ENCODE measurements at regions not wholly inside any gene's neighbourhood (a gene's known extent, or its start where the extent isn't known, plus 50 kb on each side); places are given as distances from the start of the nearest gene placed in this dataset.
A peak's percentile ranks its signal among the peaks of the same experiment; 100 is the strongest.

GRCh38 chr4:81914623-81915022 lies 442.9 kb upstream of the RASGEF1B start:
- Histone ChIP-seq H2AFZ (ENCODE audit: low read length) (no peak overlapping the region), H3K4me2 (ENCODE audit: low read length) (no peak overlapping the region)

GRCh38 chr4:81913427-81913879 lies 441.7 kb upstream of the RASGEF1B start:
- Histone ChIP-seq H3F3A (ENCODE audit: insufficient read depth, low read length) (no peaks in the 10 kb centered on the region), H3K79me2 (ENCODE audit: insufficient read depth, low read length) (no peaks in the 10 kb centered on the region), H3K36me3 (ENCODE audit: insufficient read depth, low read length) (no peaks in the 10 kb centered on the region), H3K9me3 (ENCODE audit: low read length) (no peaks in the 10 kb centered on the region), H3K4me3 (ENCODE audit: low read depth, low read length, poor library complexity, severe bottlenecking) (no peak overlapping the region), H4K20me1 (ENCODE audit: insufficient read depth, low read length) (no peaks in the 10 kb centered on the region), H3K4me2 (ENCODE audit: low read length) (no peak overlapping the region), H3K27me3 (ENCODE audit: insufficient read depth, low read length) (no peaks in the 10 kb centered on the region), H3K9ac (ENCODE audit: low read length) (no peak overlapping the region), H3K4me1 (ENCODE audit: insufficient read depth, low read length, severe bottlenecking) (peaks cover 4% of the 10 kb centered on the region), H3K9me2 (ENCODE audit: low read depth, low read length) (no peaks in the 10 kb centered on the region), H2AFZ (ENCODE audit: low read length) (no peak overlapping the region), H3K27ac (ENCODE audit: low read depth, low read length, poor library complexity, severe bottlenecking) (no peak overlapping the region)
- TF ChIP-seq EZH2 (IDR thresholded peaks at IDR 0.05; ENCODE audit: borderline replicate concordance, low read length), result no peak
- peak; percentile 83 for TF ChIP-seq CTCF (IDR thresholded peaks at IDR 0.05; ENCODE audit: low read length)

More at GRCh38 chr4:81914623-81915022, 442.9 kb upstream of the RASGEF1B start:
- no peaks in the 10 kb centered on the region for H3K36me3 ChIP-seq (ENCODE audit: insufficient read depth, low read length)
- H3K79me2 ChIP-seq (ENCODE audit: insufficient read depth, low read length), result no peaks in the 10 kb centered on the region
- no peaks in the 10 kb centered on the region for H3K27me3 ChIP-seq (ENCODE audit: insufficient read depth, low read length)
- H3K9ac ChIP-seq (ENCODE audit: low read length), result no peak overlapping the region
- no peak overlapping the region for H3K27ac ChIP-seq (ENCODE audit: low read depth, low read length, poor library complexity, severe bottlenecking)
- no peaks in the 10 kb centered on the region for H3K9me3 ChIP-seq (ENCODE audit: low read length)
- no peaks in the 10 kb centered on the region for H4K20me1 ChIP-seq (ENCODE audit: insufficient read depth, low read length)
- H3K9me2 ChIP-seq (ENCODE audit: low read depth, low read length), result no peaks in the 10 kb centered on the region
- peaks cover 4% of the 10 kb centered on the region for H3K4me1 ChIP-seq (ENCODE audit: insufficient read depth, low read length, severe bottlenecking)
- no peak overlapping the region for H3K4me3 ChIP-seq (ENCODE audit: low read depth, low read length, poor library complexity, severe bottlenecking)
- TF ChIP-seq EZH2 (IDR thresholded peaks at IDR 0.05; ENCODE audit: borderline replicate concordance, low read length) (no peak), CTCF (IDR thresholded peaks at IDR 0.05; ENCODE audit: low read length) (no peak)
- no peaks in the 10 kb centered on the region for H3F3A ChIP-seq (ENCODE audit: insufficient read depth, low read length)

- H2AFZ ChIP-seq (ENCODE audit: low read length), result no peak overlapping the region
- H3K79me2 ChIP-seq (ENCODE audit: insufficient read depth, low read length), result no peaks in the 10 kb centered on the region
- TF ChIP-seq EZH2 (IDR thresholded peaks at IDR 0.05; ENCODE audit: borderline replicate concordance, low read length) (no peak), CTCF (IDR thresholded peaks at IDR 0.05; ENCODE audit: low read length) (no peak)
- no peak overlapping the region for H3K4me2 ChIP-seq (ENCODE audit: low read length)
- H3K36me3 ChIP-seq (ENCODE audit: insufficient read depth, low read length), result no peaks in the 10 kb centered on the region
- H3K27ac ChIP-seq (ENCODE audit: low read depth, low read length, poor library complexity, severe bottlenecking), result no peak overlapping the region
- H3K9me2 ChIP-seq (ENCODE audit: low read depth, low read length), result no peaks in the 10 kb centered on the region
- H3K27me3 ChIP-seq (ENCODE audit: insufficient read depth, low read length), result no peaks in the 10 kb centered on the region
- H4K20me1 ChIP-seq (ENCODE audit: insufficient read depth, low read length), result no peaks in the 10 kb centered on the region
- no peak overlapping the region for H3K4me3 ChIP-seq (ENCODE audit: low read depth, low read length, poor library complexity, severe bottlenecking)
- H3K4me1 ChIP-seq (ENCODE audit: insufficient read depth, low read length, severe bottlenecking), result peaks cover 4% of the 10 kb centered on the region
- H3F3A ChIP-seq (ENCODE audit: insufficient read depth, low read length), result no peaks in the 10 kb centered on the region
- H3K9me3 ChIP-seq (ENCODE audit: low read length), result no peaks in the 10 kb centered on the region
- H3K9ac ChIP-seq (ENCODE audit: low read length), result no peak overlapping the region
Observed at GRCh38 chr4:81912376-81913030, 440.8 kb upstream of the RASGEF1B start.

Data from OCI-LY1 (cell line).